CD4-positive, alpha-beta T cell treated with Interleukin-6 for 4 hours (primary cell): ENCODE measurements at regions not wholly inside any gene's neighbourhood (a gene's known extent, or its start where the extent isn't known, plus 50 kb on each side); places are given as distances from the start of the nearest gene placed in this dataset.
"Not testable (repeated sequence)": the region's sequence is repeated elsewhere in the genome, so short reads cannot be mapped to it uniquely, and the experiment has no call there.

ENCODE experiments used
- DNase-seq: peaks from one replicate; pipeline ENCODE4 v3.0.0-alpha.2; 2020; ENCODE audit warnings: mixed read lengths

DNA sequence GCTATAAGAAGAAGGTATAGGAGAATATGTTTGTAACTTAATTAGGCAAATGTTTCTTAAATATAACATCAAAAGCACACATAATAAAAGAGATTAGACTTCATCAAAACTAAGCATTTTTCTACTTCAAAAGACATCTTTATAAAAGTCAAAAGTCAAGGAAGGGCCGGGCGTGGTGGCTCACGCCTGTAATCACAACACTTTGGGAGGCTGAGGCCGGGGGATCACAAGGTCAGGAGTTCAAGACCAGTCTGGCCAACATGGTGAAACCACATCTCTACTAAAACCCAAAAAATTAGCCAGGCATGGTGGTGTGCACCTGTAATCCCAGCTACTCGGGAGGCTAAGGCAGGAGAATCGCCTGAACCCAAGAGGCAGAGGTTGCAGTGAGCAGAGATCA lies 951.0 kb upstream of the C9orf72 start:
- not testable (repeated sequence) for DNase-seq

DNA sequence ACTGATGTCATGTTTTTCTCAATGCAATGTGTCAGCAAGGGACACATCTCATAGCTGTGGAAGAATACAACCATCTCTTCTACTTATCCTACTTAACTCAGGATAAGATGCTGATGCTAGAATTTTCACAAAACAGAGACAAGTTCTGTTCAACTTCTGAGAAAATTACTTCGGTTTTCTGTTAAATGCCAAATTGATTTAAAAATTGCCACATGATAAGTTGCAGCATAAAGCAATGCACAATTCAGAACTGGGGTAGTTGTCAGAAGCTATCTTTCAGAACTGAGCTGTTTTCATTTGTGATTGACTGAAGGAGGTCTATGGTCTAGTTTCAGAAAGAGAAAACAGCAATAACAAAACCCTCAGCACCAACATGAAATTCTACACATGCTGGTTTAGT lies 954.8 kb upstream of the C9orf72 start:
- DNase-seq, result no peak

DNA sequence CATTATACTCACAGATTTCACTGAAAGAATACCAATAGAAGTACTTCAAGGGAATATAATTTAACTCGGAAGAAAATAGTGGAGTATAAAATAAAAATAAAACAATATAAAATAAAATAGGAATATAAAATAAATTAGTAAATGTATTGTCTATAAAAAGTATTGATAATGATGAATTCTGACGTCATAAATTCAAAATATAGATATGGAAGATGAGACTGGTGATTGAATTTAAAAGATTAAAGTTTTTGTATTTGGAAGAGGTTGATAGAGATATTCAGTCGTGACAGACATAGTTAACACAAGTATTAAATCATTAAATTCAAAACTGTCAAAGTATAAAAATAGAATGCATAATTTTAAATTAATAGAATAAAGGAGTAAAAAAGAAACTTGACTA lies 964.9 kb upstream of the C9orf72 start:
- DNase-seq, result no peak

DNA sequence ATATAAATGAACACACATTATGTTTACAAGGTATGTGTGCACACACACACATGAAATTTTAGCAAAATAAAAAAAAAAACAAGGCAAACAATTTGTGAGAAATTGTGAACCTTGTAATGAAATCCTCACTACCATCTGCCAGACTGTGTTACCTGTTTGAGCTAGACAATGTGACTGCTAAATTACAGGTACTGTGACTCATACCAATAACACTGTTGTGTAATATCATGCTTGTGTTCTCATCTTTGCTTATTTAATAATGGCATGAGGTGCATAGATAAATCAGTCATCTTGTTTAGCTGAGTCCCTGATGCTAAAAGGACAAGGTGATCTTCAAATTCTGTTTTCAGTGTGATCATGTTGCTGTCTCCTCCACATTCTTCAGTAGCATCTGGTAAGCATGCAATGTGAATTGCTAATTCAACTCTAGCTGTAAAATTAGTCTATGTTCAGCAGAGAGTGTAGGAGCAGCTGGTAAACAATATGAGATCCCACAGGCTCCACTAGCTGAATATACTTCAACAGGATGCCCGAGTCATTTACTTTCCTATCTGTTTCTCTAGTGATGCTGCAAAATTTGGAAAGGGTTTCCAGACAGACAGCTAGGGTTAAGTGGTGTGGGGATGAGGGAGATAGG lies 966.3 kb upstream of the C9orf72 start:
- DNase-seq, result no peak

DNA sequence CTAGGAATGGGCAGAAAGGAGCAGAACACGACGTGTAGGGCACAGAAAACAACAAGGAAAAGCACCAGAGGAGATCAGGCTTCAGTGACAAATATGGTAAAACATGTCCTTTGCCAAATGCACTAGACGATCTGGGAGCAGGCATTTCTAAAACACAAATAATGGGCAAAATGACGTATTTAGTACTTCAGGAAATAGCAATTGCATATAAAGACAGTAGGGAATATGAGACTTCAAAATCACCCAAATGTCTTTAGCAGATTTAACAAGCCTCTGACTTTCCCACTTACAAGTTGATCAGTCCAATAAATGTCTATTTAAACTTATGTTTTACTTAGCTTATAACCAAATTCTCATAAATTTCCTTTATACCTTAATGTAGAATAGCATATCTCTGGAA lies 969.6 kb upstream of the C9orf72 start:
- DNase-seq, result no peak

DNA sequence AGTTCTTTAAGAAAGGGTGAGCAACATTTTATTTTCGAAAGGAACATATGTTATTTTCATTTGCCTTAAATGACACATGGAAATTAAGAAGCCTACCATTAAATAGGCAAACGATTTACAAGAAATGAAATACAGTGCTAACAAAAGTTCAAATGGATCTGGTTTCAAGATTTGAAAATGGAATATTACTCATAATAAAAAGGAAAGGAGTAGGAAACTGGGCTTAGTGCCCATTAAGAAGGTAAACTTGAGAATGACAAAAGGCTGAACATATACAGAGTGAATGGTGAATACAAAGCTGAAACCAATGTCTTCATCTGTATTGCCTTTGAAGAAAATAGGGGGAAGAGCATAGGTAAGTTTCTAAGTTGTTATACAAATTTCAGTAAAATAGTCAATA lies 974.2 kb upstream of the C9orf72 start:
- DNase-seq, result no peak

DNA sequence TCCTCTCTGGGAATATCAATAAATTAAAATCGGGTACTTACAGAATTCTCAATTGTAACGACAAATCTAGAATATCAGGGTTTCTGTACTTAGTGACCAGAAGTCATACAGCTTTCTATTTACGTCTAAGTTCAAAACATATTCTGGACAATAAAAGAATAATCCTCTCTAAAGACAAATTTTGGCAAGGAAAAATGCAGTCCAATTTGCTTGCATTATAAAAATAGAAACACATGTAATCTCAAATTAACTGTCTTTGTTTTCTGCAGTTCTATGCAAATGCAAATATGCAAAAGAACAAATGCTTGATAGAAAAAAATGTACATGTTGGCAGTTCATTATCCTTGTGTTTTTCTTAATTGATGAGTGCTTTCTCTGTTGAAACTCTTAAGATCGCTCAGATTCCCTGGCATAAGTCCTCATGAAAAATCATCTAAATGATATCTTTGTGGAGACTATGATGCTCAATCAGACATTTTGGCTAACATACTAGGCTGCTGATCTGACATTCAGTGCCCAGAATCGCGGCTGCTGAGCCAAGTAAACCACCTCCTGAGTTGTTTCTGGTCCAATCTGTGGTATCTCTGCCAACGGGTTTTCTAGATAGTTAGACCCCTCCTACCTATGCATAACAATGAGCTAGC lies 990.1 kb upstream of the C9orf72 start:
- DNase-seq, result no peak

DNA sequence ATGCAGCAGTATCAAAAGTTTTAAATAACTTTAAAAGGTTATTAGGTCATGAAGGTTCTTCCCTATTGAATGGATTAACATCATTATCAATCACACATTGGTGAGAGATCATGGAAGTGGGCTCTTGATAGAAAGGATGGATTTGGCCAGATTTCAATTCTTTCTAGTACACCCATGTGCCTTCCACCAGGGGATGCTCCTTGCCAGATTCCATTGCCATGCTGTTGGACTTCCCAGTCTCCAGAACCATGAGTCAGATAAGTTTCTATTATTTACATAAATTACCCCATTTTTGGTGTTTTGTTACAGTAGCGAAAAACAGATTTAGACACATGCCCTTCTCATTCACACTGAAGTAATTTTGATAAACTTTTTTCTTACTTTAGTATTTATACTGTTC lies 1010.6 kb upstream of the C9orf72 start:
- no peak for DNase-seq

DNA sequence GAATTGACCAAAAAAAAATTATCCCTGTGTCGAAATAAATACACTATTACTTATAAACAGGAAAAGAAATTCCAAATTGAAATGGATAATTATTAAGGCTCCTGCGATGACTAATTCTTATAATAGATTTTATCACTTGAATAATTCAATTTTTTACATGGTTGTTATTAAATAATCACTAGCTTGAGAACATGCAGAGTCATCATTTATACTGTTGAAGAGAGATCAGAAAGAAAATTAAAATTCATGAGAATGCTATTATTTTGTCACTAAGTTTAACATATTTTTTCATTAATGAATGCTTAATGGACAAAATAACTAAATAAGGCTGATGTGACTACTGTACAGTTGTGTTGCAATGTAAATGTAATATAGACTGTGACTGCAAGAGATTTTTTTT lies 1011.3 kb upstream of the C9orf72 start:
- no peak for DNase-seq

DNA sequence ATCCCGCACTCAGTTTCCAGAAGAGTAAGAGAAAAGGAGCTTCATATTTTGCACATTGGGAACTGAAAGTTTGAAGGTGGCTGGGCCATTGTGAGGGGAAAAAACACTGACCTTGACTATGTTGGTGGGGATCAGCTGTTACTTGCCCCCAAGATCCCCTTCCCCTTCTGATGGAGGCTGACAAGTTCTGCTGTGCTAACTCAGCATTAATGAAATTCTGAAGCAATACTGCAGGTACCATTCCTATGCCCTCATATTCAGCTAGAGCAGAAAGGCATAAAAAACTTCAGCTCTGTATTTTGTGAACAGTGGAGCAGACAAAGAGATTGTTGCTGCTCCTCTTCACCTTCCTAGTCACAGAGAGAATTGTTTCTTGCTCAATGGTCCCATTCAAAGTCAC lies 1013.8 kb upstream of the C9orf72 start:
- no peak for DNase-seq

DNA sequence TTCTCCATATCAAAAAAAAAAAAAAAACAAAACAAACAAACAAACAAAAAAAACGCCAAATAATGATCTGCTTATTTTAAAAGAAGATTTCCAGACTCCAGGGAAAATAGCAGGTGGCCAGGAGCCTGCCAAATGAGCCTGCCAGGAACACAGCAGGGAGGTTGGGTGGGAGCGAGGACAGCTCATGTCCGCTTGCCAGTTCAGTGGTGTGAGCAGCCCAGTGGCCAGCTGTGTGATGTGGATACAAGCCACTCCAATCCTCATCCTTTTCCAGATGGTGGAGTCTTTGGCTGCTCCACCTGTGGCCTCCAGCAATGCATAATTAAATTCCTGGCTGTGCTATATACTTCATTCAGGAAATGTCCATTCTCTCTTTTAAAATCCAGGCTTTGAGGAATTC lies 1025.1 kb upstream of the C9orf72 start:
- DNase-seq, result no peak

DNA sequence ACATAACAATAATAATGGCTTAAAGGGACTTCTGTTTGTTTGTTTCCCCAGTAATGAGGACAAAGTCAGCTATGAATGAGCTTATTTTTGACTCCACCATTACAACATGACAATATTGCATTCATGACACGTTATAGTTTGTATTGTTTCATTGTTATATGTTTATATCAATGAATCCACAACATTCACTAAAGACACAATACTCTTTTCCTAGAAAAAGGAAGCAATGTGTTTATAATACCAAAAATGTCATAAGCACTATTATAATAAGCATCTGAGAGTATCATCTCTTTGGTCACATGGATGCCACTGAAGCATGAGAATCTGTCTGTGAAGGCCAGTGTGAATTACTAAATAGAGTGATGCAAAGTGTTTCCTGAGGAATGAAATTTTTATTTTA lies 1026.9 kb upstream of the C9orf72 start:
- DNase-seq, result no peak

DNA sequence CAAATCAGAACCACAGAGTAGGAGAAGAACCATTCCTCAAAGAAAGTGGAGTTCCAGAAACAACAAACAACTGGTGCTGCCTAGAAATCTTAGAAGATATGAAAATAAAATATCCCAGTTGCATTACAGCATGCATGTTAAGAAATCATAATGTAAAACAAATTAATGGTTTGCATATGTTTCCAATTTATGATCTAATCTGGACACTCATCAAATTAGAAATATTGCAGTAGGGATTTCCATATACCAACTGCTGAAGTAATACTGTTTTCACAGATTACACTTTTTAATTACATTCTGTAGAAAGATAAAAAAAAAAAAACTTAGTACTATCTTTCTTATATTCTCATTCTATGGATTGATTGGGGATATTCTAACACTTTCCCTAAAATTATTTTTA lies 1034.6 kb upstream of the C9orf72 start:
- no peak for DNase-seq

DNA sequence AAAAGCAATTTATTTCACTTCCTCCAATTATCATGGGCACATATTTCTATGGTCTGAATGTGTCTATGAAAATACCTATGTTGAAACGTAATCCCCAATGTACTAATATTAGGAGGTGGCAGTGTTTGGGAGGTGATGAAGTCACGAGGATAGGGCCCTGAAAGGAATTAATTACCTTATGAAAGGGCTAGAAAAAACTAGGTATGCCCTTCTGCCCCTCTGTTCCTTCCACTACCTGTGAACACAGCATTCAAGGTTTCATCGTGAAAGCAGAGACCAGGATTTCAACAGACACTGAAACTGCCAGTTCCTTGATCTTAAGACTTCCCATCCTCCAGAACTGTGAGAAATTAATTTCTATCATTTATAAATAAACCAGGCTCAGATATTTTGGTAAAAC lies 1037.1 kb upstream of the C9orf72 start:
- DNase-seq, result no peak

DNA sequence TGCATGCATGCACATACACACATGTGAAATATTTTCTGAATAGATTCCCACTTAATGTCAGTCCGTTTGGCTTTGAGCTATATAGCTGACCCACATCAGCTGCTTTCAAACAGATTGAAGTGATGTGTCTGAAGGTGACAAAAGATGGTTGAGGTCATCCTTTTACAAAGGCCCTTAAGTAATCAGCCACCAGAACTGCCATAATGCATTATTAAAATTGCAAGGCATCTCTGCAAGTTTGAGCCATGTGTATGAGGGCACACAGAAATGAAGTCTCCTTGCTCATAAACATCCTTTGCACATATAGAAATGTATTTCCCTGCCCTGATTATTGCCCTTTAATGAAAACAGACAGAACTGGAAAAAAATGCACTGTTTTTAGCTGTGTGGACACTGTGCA lies 1043.0 kb upstream of the C9orf72 start:
- DNase-seq, result no peak

DNA sequence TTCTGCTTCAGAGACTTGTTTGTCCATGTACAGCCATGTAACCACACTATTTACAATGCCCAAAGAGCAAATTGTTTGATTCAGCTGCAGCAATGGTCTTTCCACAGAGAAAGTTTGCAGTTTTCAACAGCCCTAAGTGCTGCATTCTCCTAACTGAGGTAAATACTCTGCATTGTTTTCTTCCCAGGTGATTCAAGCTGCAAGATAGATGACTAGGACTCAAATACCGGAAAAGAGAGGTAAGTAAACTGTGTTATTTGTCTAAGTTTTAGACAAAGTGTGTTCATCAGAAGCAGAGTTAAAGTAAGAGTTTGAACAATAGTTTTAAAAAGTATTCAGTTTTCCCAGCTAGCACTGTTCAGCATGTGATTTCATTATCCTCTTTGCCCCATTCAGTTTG lies 1046.7 kb upstream of the C9orf72 start:
- DNase-seq, result no peak

DNA sequence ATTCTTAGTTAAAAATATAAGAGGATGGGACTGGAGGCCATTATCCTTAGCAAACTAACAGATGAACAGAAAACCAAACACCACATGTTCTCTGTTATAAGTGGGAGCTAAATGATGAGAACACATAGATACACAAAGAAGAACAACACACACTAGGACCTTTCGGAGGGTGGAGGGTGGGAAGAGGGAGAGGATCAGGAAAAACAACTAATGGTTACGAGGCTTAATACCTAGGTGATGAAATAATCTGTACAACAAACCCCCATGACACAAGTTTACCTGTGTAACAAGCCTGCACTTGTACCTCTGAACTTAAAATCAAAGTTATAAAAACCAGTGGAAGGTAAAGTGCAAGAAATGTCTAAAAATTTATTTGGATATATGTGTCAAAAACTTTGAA lies 1047.4 kb upstream of the C9orf72 start:
- no peak for DNase-seq

DNA sequence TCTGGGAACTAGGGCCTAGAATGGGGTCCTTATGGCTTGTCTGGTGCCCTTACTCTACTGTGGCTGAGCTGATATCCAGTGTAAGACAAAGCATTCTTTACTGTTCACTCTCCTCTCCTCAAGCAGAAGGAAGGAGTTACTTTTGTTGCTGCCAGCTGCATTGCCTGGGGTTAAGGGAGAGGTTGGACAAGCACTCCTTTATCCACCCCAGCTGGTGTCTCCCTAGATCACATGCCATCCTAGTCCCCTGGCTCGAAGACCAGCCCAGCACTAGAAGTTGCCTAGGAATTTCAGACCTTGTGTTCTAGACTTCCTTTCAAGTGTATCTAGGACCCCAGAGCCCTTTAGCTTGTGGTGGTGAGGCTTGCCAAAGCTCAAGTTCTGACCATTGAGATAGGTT lies 1051.5 kb upstream of the C9orf72 start:
- DNase-seq, result no peak

DNA sequence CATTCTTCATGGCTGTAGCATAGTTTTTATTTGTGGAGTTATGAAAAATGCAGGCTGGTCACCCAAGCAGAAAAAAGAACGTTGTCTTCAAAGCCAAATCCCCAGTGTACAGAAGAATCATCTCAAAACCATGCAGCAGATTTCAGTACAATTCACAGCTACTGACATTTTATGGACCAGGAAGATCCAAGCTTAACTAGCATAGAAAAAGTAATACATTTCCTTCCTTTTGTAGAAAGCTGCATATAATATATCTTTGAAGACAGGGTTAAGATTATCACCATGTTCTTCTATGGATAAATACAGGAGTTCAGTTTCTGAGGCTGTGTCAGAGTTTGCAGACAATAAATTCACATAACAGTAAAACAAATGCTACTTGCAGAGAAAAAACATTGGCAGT lies 1054.8 kb upstream of the C9orf72 start:
- no peak for DNase-seq

DNA sequence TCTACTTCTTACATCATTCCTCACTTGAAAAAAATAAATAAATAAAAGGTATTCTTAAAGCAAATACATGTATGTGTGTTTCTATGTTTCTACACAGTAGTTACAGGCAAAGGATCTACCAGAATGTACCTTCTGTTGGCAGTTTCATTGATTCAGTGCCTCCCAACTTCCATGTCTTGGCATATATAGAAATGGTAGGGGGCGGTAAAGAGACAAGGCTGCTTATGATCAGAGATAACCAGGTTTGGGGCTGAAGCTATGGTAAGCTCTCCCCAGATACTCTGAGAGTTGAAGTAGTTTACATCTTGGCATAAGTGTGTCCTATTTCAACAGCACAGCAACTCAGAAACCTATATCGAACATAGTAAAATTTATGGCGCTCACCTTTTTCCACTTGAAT lies 1075.4 kb upstream of the C9orf72 start:
- DNase-seq, result no peak

DNA sequence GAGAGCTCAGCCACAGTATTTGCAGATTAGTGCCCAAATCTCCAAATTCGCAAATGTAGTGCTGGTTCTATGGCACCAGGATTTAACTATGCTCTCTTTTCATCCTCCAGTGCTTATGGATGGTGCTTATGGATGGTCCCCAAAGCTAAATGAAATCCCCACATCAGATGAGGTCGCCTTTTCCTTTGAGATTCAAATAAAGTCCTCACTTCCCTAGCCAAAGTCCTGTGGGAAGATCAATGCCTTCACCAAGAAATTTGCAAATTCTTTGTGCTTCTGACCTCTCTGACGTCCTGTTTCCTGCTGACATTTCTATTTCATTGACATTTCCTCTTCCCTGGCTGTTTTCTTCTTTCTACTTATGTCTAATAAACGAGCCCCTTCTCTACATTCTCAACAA lies 1077.0 kb upstream of the C9orf72 start:
- DNase-seq, result no peak

DNA sequence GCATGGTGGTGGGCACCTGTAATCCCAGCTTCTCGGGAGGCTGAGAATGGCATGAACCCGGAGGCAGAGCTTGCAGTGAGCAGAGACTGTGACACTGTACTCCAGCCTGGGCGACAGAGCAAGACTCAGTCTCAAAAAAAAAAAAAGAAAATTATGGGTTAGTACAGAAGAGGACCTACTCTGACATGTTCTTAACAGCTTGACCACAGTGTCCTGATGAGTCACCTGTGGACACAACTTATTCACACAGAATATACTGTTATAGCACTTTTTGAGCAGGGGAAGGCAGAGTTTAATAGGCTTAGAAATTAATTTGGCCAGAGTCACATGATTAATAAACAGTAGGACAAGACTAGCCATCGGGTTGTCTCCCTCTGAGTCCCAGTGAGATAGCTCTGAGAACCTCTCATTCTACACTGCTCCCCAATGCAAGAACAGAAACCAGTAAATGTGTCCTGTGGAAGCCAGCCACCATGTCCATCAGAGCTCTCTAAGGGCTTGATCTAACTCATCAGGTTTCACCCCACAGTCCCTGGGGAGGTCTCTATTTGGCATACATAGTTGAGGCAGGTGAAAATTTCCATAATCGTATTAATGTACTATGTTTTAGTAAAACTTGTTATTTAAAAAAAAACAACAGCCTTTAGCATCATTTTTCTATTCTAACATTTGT lies 1077.9 kb upstream of the C9orf72 start:
- no peak for DNase-seq

DNA sequence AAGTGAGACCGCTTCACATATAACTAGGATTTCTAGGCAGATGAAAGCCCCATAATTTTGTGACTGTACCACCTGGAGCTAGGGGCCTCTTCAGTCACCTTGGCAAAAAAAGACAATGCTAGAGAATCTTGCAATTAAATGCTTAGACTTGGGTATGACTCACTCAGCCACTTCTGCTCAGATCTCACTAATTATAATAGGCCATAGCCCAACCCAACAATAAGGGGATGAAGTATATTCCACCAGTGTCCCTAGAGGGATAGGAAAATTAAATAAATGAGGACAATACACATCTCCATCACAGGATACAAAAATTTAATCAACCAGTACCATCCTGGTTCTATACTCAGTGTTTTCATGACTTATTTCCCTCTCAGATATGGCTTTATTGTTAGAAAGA lies 1079.9 kb upstream of the C9orf72 start:
- no peak for DNase-seq

DNA sequence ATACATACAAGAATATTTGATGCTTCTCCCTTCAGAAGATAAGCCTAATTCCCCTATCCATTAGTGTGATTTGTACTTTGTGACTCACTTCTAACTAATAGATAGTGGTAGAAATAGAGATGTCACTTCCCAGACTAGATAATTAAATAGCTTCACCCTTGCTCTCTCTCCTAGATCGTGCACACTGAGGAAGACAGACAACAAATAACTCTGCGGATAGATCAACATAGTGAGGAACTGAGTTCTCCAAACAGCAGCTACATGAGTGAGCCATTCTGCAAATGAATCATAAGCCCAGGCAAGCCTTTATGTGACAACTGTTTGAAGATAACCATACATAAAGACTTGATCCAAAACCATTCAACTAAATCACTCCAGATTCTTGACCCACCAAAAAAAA lies 1083.4 kb upstream of the C9orf72 start:
- DNase-seq, result no peak

DNA sequence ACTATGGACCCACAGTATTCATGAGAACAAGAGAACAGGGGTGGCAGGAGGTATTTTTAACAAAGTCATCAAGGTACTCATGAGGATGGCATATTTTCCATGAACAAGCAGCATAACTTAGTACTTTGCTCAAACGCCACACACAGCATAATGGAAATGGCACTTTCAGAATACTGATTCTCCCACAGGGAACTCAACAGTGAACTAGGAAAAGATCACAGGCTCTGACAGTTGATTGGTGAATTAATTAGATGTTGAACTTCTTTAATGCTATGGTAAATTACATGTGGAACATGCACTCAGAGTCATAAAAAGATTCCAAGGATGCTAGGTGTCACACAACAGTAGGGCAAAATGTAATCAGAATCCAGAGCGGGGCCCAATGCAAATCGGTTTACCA lies 1088.6 kb upstream of the C9orf72 start:
- no peak for DNase-seq
